Muscle of leg (tissue), 3 donors: ENCODE measurements at regions not wholly inside any gene's neighbourhood (a gene's known extent, or its start where the extent isn't known, plus 50 kb on each side); places are given as distances from the start of the nearest gene placed in this dataset.

Experiments
- DNase-seq: peaks from one replicate; pipeline ENCODE4 v3.0.0; 2013
- H3K27ac ChIP-seq: one replicate; pipeline ENCODE4 v1.5.1; 2013; ENCODE audit warnings: mild to moderate bottlenecking, low read length, control low read depth
- H3K27me3 ChIP-seq: one replicate; pipeline ENCODE4 v1.6.1; 2013; ENCODE audit warnings: low read length; ENCODE audit not compliant: control insufficient read depth, insufficient read depth
- H3K36me3 ChIP-seq: one replicate; pipeline ENCODE4 v1.6.1; 2013; ENCODE audit warnings: low read length; ENCODE audit not compliant: control insufficient read depth, insufficient read depth
- H3K4me1 ChIP-seq: one replicate; pipeline ENCODE4 v1.6.1; 2013; ENCODE audit warnings: low read length; ENCODE audit not compliant: control insufficient read depth, insufficient read depth
- H3K4me3 ChIP-seq: one replicate; pipeline ENCODE4 v1.5.1; 2013; ENCODE audit warnings: low read length, control low read depth
- H3K9me3 ChIP-seq: replicated peaks from 2 replicates; pipeline ENCODE4 v1.6.1; 2013; ENCODE audit warnings: low read depth, low read length; ENCODE audit not compliant: control insufficient read depth
- WGBS: methylation state at CpG from one replicate; pipeline ENCODE4 v1.1.5; 2013; ENCODE audit warnings: missing lambda C conversion rate; ENCODE audit not compliant: insufficient coverage; 5-methylcytosine and 5-hydroxymethylcytosine counted together

DNA sequence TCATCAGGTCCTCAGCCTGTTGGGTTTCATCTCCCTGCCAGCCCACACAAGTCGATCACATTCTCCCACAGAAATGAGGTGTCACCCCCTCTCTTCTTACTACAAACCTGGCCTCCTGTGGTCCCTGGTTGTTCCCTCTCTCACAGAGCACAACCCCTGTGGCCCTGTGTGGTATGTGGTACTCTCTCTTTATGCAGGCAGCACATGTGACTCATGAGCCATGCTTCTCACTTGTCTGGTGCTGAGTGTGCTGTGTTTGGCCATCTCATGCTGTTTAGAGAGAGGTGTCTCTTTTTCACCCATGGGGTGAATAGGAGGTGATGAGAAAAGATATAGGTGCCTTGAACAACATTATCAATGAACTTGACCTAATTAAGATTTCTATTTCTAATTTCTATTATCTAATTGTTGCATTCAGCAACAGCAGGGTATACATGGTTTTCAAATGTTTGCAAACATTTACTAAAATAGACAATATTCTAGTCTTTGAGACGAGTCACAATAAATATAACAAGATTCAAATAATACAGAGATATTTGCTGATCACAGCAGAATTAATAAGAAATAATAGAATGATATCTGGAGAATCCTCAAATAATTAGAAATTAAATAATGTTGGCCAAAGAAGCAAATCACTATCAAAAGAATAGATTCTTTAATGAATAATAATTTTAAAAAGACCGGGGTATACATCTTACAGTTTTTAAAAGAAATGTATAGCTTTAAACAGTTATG is 633.8 kb upstream of the IGFBP3 start:
- H3K9me3 ChIP-seq: no peaks in the 10 kb centered on the region
- H3K4me1 ChIP-seq: peaks cover 6% of the 10 kb centered on the region
- no peaks in the 10 kb centered on the region for H3K27me3 ChIP-seq
- no CpG with 5 or more reads among the region's 3 CpGs for WGBS
- H3K36me3 ChIP-seq: no peaks in the 10 kb centered on the region
- no peak for DNase-seq
- H3K27ac ChIP-seq: no peak overlapping the region
- no peak overlapping the region for H3K4me3 ChIP-seq

DNA sequence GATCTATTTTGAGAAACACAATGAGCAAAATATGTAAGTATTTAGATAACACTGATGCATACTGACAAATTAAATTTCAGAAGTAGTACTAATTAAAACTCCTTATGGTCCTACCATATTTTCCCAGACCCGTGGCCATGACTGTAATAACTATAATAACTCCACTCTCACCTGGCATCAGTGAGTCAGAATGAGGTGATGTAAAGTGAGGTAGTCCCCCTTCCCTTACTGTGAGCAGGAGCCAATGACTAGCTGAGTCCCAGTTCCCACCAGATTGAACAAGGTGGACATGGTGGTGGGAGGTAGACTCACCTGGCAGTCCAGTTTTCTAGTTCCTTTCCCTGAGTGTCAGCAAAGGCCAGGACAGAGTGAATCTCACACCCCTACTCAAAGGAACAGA is 630.5 kb upstream of the IGFBP3 start:
- no peaks in the 10 kb centered on the region for H3K4me1 ChIP-seq
- no peaks in the 10 kb centered on the region for H3K27me3 ChIP-seq
- no peak for DNase-seq
- H3K36me3 ChIP-seq: no peaks in the 10 kb centered on the region
- H3K27ac ChIP-seq: no peak overlapping the region
- H3K4me3 ChIP-seq: no peak overlapping the region
- no CpG with 5 or more reads among the region's 1 CpG for WGBS
- no peaks in the 10 kb centered on the region for H3K9me3 ChIP-seq

- no peak for DNase-seq
- no peak overlapping the region for H3K27ac ChIP-seq
- no peak overlapping the region for H3K4me3 ChIP-seq
- no CpG with 5 or more reads among the region's 5 CpGs for WGBS
- no peaks in the 10 kb centered on the region for H3K9me3 ChIP-seq
- no peaks in the 10 kb centered on the region for H3K36me3 ChIP-seq
- no peaks in the 10 kb centered on the region for H3K27me3 ChIP-seq
- H3K4me1 ChIP-seq: no peaks in the 10 kb centered on the region
Observed at GRCh38 chr7:46550864-46551263, 629.8 kb upstream of the IGFBP3 start.

GRCh38 chr7:46549892-46550639 is 629.0 kb upstream of the IGFBP3 start:
- WGBS: 79% methylated on average over 2 of the region's 3 CpGs
- Histone ChIP-seq H3K9me3 (no peaks in the 10 kb centered on the region), H3K4me3 (no peak overlapping the region), H3K4me1 (no peaks in the 10 kb centered on the region), H3K36me3 (no peaks in the 10 kb centered on the region), H3K27me3 (no peaks in the 10 kb centered on the region), H3K27ac (no peak overlapping the region)
- no peak for DNase-seq

- WGBS: no CpG with 5 or more reads among the region's 1 CpG
Observed at GRCh38 chr7:46549347-46549746, 628.3 kb upstream of the IGFBP3 start.

DNA sequence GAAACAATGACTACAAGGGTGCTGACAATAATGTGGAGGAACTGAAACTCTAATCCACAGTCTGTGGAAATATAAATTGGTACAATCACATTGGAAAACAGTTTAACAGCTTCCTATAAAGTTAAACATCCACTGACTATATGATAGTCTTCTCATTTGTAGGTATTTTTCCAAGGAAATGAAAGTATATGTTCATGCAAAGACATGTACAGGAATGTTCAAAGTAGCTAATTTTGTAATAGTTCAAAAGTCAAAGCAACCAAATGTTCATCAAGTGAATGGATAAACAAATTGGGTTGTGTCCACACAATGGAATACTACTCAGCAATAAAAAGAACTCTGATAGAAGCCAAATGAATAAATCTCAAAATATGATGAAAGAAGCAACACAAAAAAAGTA is 626.0 kb upstream of the IGFBP3 start:
- Histone ChIP-seq H3K27me3 (no peaks in the 10 kb centered on the region), H3K36me3 (no peaks in the 10 kb centered on the region), H3K27ac (no peak overlapping the region), H3K4me1 (no peaks in the 10 kb centered on the region), H3K9me3 (no peaks in the 10 kb centered on the region), H3K4me3 (no peak overlapping the region)
- DNase-seq: no peak

More at GRCh38 chr7:46549347-46549746, 628.3 kb upstream of the IGFBP3 start:
- no peaks in the 10 kb centered on the region for H3K4me1 ChIP-seq
- no peaks in the 10 kb centered on the region for H3K9me3 ChIP-seq
- H3K4me3 ChIP-seq: no peak overlapping the region
- no peaks in the 10 kb centered on the region for H3K36me3 ChIP-seq
- no peaks in the 10 kb centered on the region for H3K27me3 ChIP-seq
- no peak for DNase-seq
- no peak overlapping the region for H3K27ac ChIP-seq

DNA sequence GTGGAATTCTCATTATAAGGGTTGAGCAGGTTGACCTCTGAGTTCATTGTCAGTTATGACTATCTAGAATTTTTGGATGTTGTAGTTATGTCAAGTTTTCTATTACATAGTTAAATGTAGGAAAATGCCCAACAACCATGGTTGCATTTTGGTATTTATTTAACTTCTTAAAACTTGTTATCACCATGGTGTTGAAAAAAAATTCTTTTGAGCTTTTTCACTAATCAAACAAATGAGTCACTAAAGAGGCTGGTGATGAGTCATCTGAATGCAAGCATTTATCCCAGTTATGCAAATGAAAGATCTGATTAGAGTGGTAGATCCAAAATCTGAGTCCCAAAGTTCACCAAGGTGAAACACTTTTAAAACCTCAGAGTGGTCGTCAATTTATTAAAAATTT is 624.7 kb upstream of the IGFBP3 start:
- no peak for DNase-seq
- no CpG with 5 or more reads among the region's 1 CpG for WGBS
- no peaks in the 10 kb centered on the region for H3K4me1 ChIP-seq
- H3K4me3 ChIP-seq: no peak overlapping the region
- no peaks in the 10 kb centered on the region for H3K27me3 ChIP-seq
- no peak overlapping the region for H3K27ac ChIP-seq
- H3K36me3 ChIP-seq: no peaks in the 10 kb centered on the region
- H3K9me3 ChIP-seq: no peaks in the 10 kb centered on the region

GRCh38 chr7:46544396-46545008 is 623.4 kb upstream of the IGFBP3 start:
- Histone ChIP-seq H3K9me3 (no peaks in the 10 kb centered on the region), H3K4me3 (no peak overlapping the region), H3K27ac (no peak overlapping the region), H3K36me3 (no peaks in the 10 kb centered on the region), H3K4me1 (no peaks in the 10 kb centered on the region), H3K27me3 (no peaks in the 10 kb centered on the region)
- no CpG with 5 or more reads among the region's 2 CpGs for whole genome bisulfite sequencing
- DNase-seq: peak; percentile 76

GRCh38 chr7:46542076-46542475 is 621.0 kb upstream of the IGFBP3 start:
- Histone ChIP-seq H3K27ac (no peak overlapping the region), H3K9me3 (no peaks in the 10 kb centered on the region), H3K4me1 (no peaks in the 10 kb centered on the region), H3K27me3 (no peaks in the 10 kb centered on the region), H3K36me3 (no peaks in the 10 kb centered on the region), H3K4me3 (no peak overlapping the region)
- DNase-seq: no peak
- WGBS: 71% methylated on average over 1 of the region's 1 CpG

DNA sequence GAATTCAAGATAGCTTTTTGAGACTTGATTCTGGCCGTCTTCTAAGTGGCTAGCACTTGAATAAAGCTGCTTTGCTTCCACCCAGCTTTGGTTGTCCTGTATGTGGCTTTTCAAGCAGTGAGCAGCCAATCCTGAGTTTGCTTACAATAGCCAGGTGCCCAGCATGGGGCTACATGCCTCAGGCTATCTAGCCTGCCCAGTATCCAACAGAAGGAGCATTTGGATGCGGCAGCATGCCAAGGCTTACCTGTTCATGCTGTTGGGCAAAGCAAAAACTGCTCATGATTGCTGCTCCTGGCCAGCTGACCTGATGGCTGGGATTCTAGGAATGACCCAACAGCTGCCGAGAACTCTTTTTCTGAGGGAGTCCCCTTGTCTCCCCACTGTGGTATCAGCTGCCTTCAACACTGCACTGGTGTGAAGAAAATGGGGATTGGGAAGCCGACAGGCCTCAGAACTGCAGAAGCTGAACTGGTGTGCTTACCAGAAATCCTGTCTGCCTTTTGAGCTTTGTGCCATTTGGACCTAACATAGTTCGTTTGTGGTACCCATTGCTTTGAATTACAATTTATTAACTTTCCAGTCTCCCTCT is 618.9 kb upstream of the IGFBP3 start:
- H3K9me3 ChIP-seq: no peaks in the 10 kb centered on the region
- H3K27me3 ChIP-seq: no peaks in the 10 kb centered on the region
- 80% methylated on average over 4 of the region's 5 CpGs for WGBS
- H3K4me1 ChIP-seq: no peaks in the 10 kb centered on the region
- H3K4me3 ChIP-seq: no peak overlapping the region
- H3K27ac ChIP-seq: no peak overlapping the region
- DNase-seq: no peak
- H3K36me3 ChIP-seq: no peaks in the 10 kb centered on the region
